ENCODE measurements at regions not wholly inside any gene's neighbourhood (a gene's known extent, or its start where the extent isn't known, plus 50 kb on each side); places are given as distances from the start of the nearest gene placed in this dataset.

GRCh38 chr15:39115379-39116057, 465.4 kb upstream of the THBS1 start:
- TF ChIP-seq ZNF460 (CRISPR knock-in tag; IDR thresholded peaks at IDR 0.05; ENCODE audit: borderline replicate concordance), result no peak
- TF ChIP-seq GRHL1 (CRISPR knock-in tag; conservative IDR thresholded peaks at IDR 0.05), result no peak
- no peak for TF ChIP-seq SRSF9 (IDR thresholded peaks at IDR 0.05; ENCODE audit: borderline replicate concordance, insufficient read depth, low read depth, low read length, poor library complexity, severe bottlenecking)
